ENCODE measurements at regions not wholly inside any gene's neighbourhood (a gene's known extent, or its start where the extent isn't known, plus 50 kb on each side); places are given as distances from the start of the nearest gene placed in this dataset.

- DNase-seq = no peak
Measured at GRCh38 chr20:60990061-60990460, 262.0 kb upstream of the CDH4 start.

GRCh38 chr20:60990643-60991042, 261.4 kb upstream of the CDH4 start:
- no peak for DNase-seq

DNA sequence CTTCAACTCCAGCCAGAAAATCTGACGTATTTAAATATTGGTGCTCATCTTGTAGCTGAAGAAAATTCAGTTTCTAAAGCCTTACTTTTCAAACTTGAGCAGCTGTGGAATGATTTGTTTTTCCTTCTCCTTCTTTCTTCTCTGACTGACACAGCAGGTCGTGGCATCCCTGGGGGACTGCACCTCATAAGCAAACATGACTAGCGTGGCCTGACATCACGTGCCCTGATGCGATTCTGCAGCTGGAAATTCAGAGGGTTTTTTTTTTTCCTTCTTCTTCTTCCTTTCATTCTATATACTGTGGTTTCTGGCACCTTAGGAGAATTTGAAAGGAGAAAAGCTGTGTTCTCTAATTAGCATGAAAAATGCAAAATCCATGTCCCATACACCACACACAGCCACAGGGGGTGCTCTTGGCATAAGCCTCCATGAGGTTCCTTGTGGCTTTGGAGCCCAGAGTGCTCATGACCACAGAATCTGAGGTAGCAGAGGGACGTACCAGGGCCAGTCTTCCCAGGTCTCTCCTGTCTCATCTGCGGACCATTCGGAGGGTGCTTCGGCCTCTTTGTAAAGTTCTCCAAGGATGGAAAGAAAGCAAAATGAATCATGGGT, 258.5 kb upstream of the CDH4 start:
- no peak for DNase-seq

- no peak for DNase-seq
Measured at GRCh38 chr20:60999250-60999649, 252.8 kb upstream of the CDH4 start.

DNA sequence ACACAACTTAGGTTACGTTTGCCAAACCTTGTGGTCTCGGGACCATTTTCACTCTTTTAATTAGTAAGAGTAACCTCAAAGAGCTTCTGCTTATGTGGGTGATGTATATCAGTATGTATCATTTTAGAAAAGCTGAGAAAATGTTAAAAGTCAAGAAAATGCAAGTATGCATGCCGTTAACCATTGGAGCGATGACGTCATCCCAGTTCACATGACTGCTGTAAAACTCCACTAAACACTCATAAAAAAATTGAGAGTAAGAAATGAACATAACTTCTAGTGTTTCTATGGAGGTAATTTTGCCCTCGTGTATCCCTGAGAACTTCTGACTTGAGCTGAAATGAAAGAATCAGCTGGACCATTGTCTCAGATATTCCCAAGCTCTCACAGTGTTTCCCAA, 250.0 kb upstream of the CDH4 start:
- no peak for DNase-seq

DNA sequence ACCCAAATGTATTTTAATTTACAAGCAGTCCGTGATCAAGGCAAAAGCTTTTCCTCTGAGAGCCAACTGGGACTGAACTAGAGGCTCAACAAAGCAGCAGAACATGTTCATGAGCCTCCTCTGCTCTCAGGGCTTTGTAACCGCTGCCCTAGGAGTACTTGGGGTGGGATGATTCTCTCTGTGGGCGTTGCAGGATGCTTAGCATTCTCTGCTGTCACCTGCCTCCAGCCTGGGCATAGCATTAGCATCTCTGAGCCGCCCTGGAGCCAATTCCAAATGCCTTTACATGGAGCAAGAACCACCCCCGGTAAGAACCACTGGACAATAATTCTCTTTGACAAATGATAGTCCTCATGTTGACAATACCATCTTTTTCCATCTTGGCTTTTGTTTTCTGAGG, 237.6 kb upstream of the CDH4 start:
- DNase-seq = no peak

DNA sequence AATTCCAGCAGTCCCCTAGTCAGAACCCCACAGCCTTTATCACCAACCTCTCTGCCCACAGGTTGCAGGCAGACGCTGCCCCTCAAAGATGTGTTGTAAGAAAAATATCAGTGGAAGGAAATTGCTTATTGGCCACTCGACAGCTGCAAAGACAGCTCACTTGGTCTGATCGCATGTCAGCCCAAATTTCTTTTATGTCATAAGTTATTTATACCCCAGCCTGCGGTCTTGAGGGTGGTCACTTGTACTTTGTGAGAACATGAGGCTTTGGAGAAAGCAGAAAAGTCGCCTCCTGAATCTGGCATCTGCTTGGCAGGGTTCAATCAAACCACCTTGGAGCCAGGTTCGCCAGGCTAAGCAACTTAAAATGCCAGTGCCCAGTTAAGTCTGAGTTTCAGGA, 236.5 kb upstream of the CDH4 start:
- DNase-seq = no peak

DNA sequence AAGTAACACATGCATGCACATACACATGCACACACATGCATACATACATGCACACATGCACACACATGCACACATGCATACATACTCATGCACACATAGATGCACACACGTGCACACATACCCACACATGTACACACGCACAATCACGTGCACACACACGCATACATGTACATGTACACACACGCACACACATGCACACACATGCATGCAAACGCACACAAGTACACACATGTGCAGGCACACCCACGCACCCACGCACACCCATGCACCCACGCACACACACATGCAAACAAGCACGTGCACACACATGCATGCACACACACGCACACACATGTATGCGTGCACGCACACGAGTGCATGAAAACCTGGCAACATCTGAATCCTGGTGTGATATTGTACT, 232.7 kb upstream of the CDH4 start:
- no peak for DNase-seq

DNA sequence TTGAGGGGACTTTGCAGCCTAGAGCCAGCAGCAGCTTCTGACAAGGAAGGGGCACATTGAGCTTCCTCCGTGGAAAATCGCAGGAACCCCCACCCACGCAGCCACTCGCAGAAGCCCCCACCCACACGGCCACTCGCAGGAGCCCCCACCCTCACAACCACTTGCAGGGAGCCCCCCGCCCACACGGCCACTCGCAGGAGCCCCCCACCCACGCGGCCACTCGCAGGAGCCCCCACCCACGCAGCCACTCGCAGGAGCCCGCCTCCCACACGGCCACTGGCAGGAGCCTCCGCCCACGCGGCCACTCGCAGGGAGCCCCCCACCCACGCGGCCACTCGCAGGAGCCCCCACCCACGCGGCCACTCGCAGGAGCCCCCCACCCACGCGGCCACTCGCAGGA, 228.4 kb upstream of the CDH4 start:
- no peak for DNase-seq

DNA sequence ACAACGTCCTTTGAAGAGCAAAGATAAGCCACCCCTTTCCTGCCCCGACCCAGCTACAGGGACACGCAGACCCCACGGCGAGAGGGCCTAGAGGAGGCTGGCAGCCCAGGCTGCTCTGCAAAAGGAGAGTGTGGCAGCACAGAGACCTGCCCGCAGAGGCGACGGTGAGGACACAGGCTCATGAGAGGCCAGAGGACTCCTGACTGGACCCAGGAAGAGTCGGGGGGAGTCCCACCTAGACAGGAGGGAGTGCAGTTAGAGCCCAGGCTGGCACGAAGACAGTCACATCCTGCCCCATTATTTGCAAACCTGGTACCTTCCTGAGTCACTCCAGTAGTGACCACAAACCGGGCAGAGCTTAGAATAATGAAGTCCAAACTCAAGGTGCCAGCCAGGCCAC, 227.7 kb upstream of the CDH4 start:
- DNase-seq = no peak

DNA sequence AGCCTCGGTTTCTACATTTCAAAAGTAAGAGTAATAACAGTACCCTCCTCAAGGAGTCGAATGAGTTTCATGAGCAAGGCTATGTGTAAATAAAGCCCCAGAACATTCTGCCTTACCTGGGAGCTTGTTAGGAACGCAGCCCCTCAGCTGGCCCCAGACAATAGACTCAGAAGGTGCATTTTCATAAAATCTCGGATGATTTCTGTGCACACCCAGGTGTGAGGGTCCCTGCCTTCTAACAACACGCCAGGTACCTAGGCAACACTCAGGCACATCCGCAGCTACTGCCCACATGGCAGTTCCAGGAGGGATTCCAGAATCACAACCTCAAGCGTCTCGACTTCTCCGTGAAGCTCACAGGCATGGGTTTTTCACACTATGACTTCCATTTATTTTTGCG, 226.5 kb upstream of the CDH4 start:
- no peak for DNase-seq

DNA sequence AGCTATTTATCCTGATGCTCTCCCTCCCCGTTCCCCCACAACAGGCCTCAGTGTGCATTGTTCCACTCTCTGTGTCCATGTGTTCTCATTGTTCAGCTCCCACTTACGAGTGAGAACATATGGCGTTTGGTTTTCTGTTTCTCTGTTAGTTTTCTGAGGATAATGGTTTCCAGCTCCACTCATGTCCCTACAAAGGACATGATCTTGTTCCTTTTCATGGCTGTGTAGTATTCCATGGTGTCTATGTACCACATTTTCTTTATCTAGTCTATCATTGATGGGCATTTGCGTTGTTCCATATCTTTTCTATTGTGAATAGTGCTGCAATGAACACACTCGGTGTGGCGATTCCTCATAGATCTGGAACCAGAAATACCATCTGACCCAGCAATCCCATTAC, 225.9 kb upstream of the CDH4 start:
- no peak for DNase-seq

GRCh38 chr20:61026731-61027130, 225.3 kb upstream of the CDH4 start:
- DNase-seq = no peak

DNA sequence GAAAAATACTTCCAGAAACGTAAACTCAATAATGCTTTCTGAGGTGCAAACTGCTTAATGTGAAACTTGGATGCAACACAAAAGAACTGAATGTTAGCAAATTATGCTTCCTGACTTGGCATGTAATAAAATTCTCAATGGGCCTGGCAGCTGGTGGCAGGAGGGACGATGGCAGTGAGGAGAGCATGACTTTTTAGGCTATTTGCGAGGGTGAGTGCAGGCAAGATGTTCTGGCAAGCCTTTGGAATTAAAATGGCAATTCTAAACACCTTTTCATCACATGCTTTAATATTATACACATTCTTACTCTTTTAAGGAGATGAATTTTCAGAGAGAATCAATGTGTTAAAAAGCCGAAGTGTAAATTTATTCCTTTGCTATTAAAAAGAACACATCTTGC, 224.8 kb upstream of the CDH4 start:
- DNase-seq = no peak

DNA sequence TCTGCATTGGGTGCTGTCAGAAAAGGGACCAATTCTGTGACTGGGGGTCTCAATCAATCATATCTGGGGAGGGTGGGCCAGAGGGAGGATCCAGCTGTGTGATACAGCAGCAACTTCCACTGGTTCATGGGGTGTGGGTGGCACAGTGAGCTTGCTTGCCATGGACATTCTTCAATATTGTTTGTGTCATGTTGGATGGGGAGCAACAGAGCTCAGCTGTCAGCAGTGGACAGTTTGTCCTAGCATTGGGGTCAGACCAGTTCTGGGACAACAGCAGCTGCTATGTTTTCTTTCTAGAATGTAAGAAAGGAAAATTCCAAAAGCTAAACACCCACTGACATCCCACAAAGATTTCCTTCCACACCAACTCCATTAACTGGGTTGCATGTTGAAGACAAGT, 221.9 kb upstream of the CDH4 start:
- no peak for DNase-seq

- no peak for DNase-seq
Measured at GRCh38 chr20:61031101-61031830, 220.8 kb upstream of the CDH4 start.

DNA sequence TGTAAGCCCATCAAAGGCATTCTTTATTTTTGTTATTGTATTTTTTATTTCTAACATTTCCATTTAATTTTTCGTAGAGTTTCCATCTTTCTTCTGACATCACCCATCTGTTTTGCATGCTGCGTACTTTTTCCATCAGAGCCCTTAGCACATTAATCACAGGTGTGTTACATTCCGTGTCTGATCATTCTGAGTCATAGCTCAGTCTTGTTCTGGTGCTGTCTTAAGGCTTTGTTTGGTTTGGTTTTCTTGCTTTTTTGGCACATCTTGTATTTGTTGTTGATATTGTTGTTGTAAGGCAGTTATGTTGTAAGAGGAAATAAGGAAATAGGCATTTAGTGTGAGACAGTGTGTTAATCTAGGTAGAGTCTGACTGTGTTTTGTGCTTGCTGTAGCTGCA, 214.6 kb upstream of the CDH4 start:
- DNase-seq = no peak

DNA sequence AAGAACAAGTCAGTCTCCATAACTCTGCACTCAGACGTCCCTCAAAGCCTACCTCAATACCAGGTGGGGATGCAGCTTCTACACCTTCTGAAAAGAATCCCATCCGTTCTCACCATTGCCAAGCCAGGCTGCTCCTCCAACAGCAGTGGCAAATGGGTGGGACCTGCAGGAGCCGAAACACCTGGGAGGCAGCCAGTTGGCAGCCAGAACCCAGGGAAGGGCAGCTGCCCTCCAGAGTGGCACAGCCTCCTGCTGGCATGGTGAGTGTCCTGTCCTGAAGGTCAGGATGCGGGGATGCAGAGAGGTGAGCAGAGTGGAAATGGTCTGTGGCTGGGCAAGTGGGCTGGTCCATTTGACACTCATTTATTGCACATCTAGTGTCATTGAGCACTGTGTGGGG, 210.6 kb upstream of the CDH4 start:
- no peak for DNase-seq

- DNase-seq = no peak
Measured at GRCh38 chr20:61042506-61043385, 209.3 kb upstream of the CDH4 start.

- no peak for DNase-seq
Measured at GRCh38 chr20:61043681-61044080, 208.4 kb upstream of the CDH4 start.

DNA sequence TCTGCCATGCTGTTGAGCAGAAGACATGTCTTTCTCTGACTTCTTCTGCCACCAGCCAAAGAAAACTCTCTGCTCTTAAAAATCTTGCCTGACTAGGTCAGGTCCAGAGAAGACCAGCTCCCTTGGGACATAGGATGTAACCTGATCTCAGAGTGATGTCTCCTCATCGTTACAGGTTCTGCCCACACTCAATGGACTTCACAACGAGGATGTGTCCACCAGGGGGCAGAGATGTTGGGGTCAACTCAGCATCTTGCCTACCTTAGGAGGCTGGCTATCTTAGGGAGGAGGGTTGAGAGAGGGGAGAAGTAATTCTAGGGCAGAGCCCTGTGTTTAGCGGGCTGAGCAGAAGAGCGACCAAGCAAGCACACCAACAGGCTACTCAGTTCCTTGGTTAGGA, 207.6 kb upstream of the CDH4 start:
- DNase-seq = no peak

DNA sequence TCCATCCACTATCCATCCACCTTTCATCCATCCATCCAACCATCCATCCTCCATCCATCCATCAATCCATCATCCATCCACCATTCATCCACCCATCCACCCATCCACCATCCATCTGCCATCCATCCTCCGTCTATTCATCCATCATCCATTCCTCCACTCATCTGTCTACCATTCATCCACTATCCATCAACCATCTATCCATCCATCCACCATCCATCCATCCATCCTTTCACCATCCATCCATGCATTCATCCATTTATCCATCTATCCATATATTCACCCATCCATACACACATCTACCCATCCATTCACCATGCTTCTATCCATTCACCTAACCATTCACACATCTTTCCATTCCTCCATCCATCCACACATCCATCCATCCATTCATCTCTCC, 207.0 kb upstream of the CDH4 start:
- no peak for DNase-seq

DNA sequence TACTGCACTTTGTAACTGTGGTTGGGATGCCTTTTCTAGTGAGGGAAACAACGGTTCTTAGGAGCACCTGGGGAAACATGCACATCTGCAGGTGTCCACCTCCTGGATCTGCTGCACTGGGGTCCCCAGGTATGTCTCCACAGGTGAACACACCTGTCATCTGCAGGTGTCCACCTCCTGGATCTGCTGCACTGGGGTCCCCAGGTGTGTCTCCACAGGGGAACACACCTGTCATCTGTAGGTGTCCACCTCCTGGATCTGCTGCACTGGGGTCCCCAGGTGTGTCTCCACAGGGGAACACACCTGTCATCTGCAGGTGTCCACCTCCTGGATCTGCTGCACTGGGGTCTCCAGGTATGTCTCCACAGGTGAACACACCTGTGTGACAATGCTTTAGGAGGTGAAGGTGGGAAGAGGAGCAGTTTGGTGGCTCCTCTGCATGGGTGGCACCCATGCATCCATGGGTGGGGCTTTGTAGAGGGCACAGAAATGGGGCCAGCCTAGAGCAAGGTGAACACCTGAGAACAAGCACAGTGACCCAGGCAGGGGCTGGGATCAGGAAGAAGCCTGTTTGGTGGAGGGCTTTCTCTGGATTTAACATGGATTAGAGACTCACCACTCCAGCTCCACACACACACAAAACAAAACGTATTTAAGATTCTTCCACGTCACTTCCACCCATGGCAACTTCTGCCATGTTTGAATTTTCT, 206.0 kb upstream of the CDH4 start:
- DNase-seq = no peak

All from DMS 273 treated with DMSO at 0.1 percent for 48 hours (cell line).